Upper lobe of right lung (tissue), 1 donor: ENCODE measurements at regions not wholly inside any gene's neighbourhood (a gene's known extent, or its start where the extent isn't known, plus 50 kb on each side); places are given as distances from the start of the nearest gene placed in this dataset.

Experiments used
- ATAC-seq: fragments of 200-7000 bp; cut with Tn5 transposase; one replicate; pipeline ENCODE4 v1.9.1; 2020; ENCODE audit warnings: mild to moderate bottlenecking, moderate library complexity
- DNase-seq: peaks from one replicate; pipeline ENCODE4 v3.0.0-alpha.2; 2020
- H3K27ac ChIP-seq: fragments of 200-600 bp; one replicate; pipeline ENCODE4 v1.8.0; 2022
- H3K27me3 ChIP-seq: fragments of 200-600 bp; one replicate; pipeline ENCODE4 v1.8.0; 2022; ENCODE audit warnings: mild to moderate bottlenecking
- H3K36me3 ChIP-seq: fragments of 200-600 bp; one replicate; pipeline ENCODE4 v1.8.0; 2022
- H3K4me1 ChIP-seq: fragments of 200-600 bp; one replicate; pipeline ENCODE4 v1.8.0; 2022
- H3K4me3 ChIP-seq: fragments of 200-600 bp; one replicate; pipeline ENCODE4 v1.8.0; 2022; ENCODE audit warnings: mild to moderate bottlenecking
- H3K9me3 ChIP-seq: fragments of 200-600 bp; one replicate; pipeline ENCODE4 v1.8.0; 2022
- CTCF ChIP-seq: fragments of 200-600 bp; IDR thresholded peaks from one replicate; pipeline ENCODE4 v1.8.0; 2022; ENCODE audit warnings: antibody characterized with exemption
- intact Hi-C: fragments of 100-400 bp; cut with DNase I; formaldehyde crosslinking; loops from one replicate; pipeline ENCODE4 v1.11.0; 2022
- donor health status: DM: no; HTN: yes; CAD: no; lungs with severe emphysema.

- H3K4me3 ChIP-seq = no peak overlapping the region
- peak overlapping the region; percentile 36 for H3K27ac ChIP-seq
- H3K9me3 ChIP-seq = no peaks in the 10 kb centered on the region
These were observed 105.3 kb downstream of the CD24 start for GRCh38 chr6:106869203-106869602.

GRCh38 chr6:106866875-106867658 is 107.5 kb downstream of the CD24 start:
- Histone ChIP-seq H3K9me3 (no peaks in the 10 kb centered on the region), H3K36me3 (no peaks in the 10 kb centered on the region), H3K27me3 (no peaks in the 10 kb centered on the region), H3K4me3 (no peak overlapping the region), H3K27ac (no peak overlapping the region), H3K4me1 (no peaks in the 10 kb centered on the region)
- DNase-seq (no peak), ATAC-seq (no peak)
- intact Hi-C loops = no loop called here
- no peak for TF ChIP-seq CTCF

More at GRCh38 chr6:106869203-106869602, 105.3 kb downstream of the CD24 start:
- DNase-seq (no peak), ATAC-seq (no peak)
- Histone ChIP-seq H3K36me3 (no peaks in the 10 kb centered on the region), H3K27me3 (no peaks in the 10 kb centered on the region), H3K4me1 (no peaks in the 10 kb centered on the region)
- intact Hi-C loops = no loop called here
- no peak for TF ChIP-seq CTCF

- Histone ChIP-seq H3K9me3 (no peaks in the 10 kb centered on the region), H3K27ac (no peak overlapping the region), H3K27me3 (no peaks in the 10 kb centered on the region), H3K4me1 (no peaks in the 10 kb centered on the region), H3K4me3 (no peak overlapping the region), H3K36me3 (no peaks in the 10 kb centered on the region)
- ATAC-seq = no peak
- no peak for DNase-seq
- intact Hi-C loops = no loop called here
- TF ChIP-seq CTCF = no peak
These were observed 111.7 kb downstream of the CD24 start for GRCh38 chr6:106862858-106863257.

GRCh38 chr6:106860940-106861339 is 113.6 kb downstream of the CD24 start:
- H3K4me1 ChIP-seq = no peaks in the 10 kb centered on the region
- no peak overlapping the region for H3K4me3 ChIP-seq
- no peaks in the 10 kb centered on the region for H3K9me3 ChIP-seq
- ATAC-seq (no peak), DNase-seq (no peak)
- intact Hi-C loops = no loop called here
- no peak overlapping the region for H3K27ac ChIP-seq
- no peaks in the 10 kb centered on the region for H3K27me3 ChIP-seq
- H3K36me3 ChIP-seq = no peaks in the 10 kb centered on the region
- no peak for TF ChIP-seq CTCF

GRCh38 chr6:106858653-106859092 is 115.9 kb downstream of the CD24 start:
- H3K9me3 ChIP-seq = no peaks in the 10 kb centered on the region
- DNase-seq = no peak
- intact Hi-C loops = no loop called here
- no peak overlapping the region for H3K4me3 ChIP-seq
- no peak for TF ChIP-seq CTCF
- H3K36me3 ChIP-seq = no peaks in the 10 kb centered on the region
- H3K27ac ChIP-seq = no peak overlapping the region
- H3K27me3 ChIP-seq = no peaks in the 10 kb centered on the region
- ATAC-seq = no peak
- no peaks in the 10 kb centered on the region for H3K4me1 ChIP-seq
